HCT116 (cell line): ENCODE measurements at regions not wholly inside any gene's neighbourhood (a gene's known extent, or its start where the extent isn't known, plus 50 kb on each side); places are given as distances from the start of the nearest gene placed in this dataset.

Experiments
- ATAC-seq: fragments of 200-7000 bp; cut with Tn5 transposase; 2 replicates; pipeline ENCODE4 v1.9.1; 2020; ENCODE audit warnings: mild to moderate bottlenecking, moderate library complexity
- BruUV-seq: library from RNA; stranded (reverse); fragments of 400-500 nt; replicated peaks from 2 replicates; lab custom pipeline; 2021; lab: Mats Ljungman, UMichigan
- CTCF ChIA-PET: fragments of 300-600 bp; sonication (Branson Sonifier 250); formaldehyde crosslinking; loops from one replicate; lab custom pipeline; 2021; ENCODE audit warnings: antibody characterized with exemption; lab: Charles Lee
- POLR2A ChIA-PET: fragments of 300-600, 350-600 bp; sonication (Branson Sonifier 250); formaldehyde crosslinking; loops from one replicate; lab custom pipeline; 2021; ENCODE audit warnings: antibody characterized with exemption; lab: Charles Lee
- RAD21 ChIA-PET, 2 experiments: fragments of 300-600 bp; sonication (Branson Sonifier 250); formaldehyde crosslinking; loops; one replicate each; lab custom pipeline; 2023; ENCODE audit warnings: low total read pairs in 2 of 2; ENCODE audit not compliant: uncharacterized antibody in 2 of 2, unreplicated experiment in 2 of 2, low non-redundant PET in 1 of 2; lab: Charles Lee
- DNase-seq: peaks from one replicate; pipeline ENCODE4 v3.0.0-alpha.2; 2010; ENCODE audit warnings: low read depth, low spot score
- H2AFZ ChIP-seq: fragments of 200-600 bp; shearing (Covaris generic), sonication (generic); 2 replicates; pipeline ENCODE4 v1.6.1; 2017; ENCODE audit warnings: low read depth, mixed run types, mixed read lengths, antibody characterized with exemption, low read length; ENCODE audit not compliant: poor library complexity, severe bottlenecking
- H3K27ac ChIP-seq: 2 replicates; pipeline ENCODE4 v1.5.1; 2012; ENCODE audit warnings: low read depth, low read length
- H3K27me3 ChIP-seq: fragments of 200-600 bp; sonication (generic); 2 replicates; pipeline ENCODE4 v1.6.1; 2016; ENCODE audit warnings: mixed run types, low read length, mixed read lengths; ENCODE audit not compliant: insufficient read depth
- H3K36me3 ChIP-seq, 2 experiments: fragments of 200-500 bp in 1 of 2; fragments of 200-600 bp in 1 of 2; sonication (Bioruptor generic) in 1 of 2; sonication (generic) in 1 of 2; 2 replicates each; pipeline versions ENCODE4 v1.5.1 to v1.6.1; 2014 to 2016; ENCODE audit warnings: low read length in 2 of 2, inconsistent platforms in 1 of 2, mixed read lengths in 1 of 2, mixed run types in 1 of 2; ENCODE audit not compliant: insufficient read depth in 2 of 2, control insufficient read depth in 1 of 2
- H3K4me1 ChIP-seq, 2 experiments: fragments of 200-600 bp in 1 of 2; sonication (generic) in 1 of 2; 2 replicates each; pipeline versions ENCODE4 v1.5.1 to v1.6.1; 2012 to 2017; ENCODE audit warnings: low read length in 2 of 2, inconsistent platforms in 1 of 2, mild to moderate bottlenecking in 1 of 2, mixed read lengths in 1 of 2, mixed run types in 1 of 2, moderate library complexity in 1 of 2; ENCODE audit not compliant: insufficient read depth in 2 of 2, control insufficient read depth in 1 of 2
- H3K4me2 ChIP-seq: fragments of 200-600 bp; sonication (generic); 2 replicates; pipeline ENCODE4 v1.6.1; 2017; ENCODE audit warnings: mixed run types, low read length, mixed read lengths
- H3K4me3 ChIP-seq, 2 experiments: fragments of 200-600 bp in 1 of 2; sonication (generic) in 1 of 2; replicated peaks in 1 of 2; 2 replicates each; pipeline ENCODE4 v1.5.1; 2011 to 2016; ENCODE audit warnings: low read length in 2 of 2, control low read depth in 1 of 2, low read depth in 1 of 2, mild to moderate bottlenecking in 1 of 2, mixed read lengths in 1 of 2, mixed run types in 1 of 2
- H3K79me2 ChIP-seq: fragments of 200-600 bp; sonication (generic); 2 replicates; pipeline ENCODE4 v1.6.1; 2017; ENCODE audit warnings: mild to moderate bottlenecking, mixed run types, low read length, moderate library complexity, mixed read lengths; ENCODE audit not compliant: insufficient read depth
- H3K9ac ChIP-seq: fragments of 200-600 bp; sonication (generic); 2 replicates; pipeline ENCODE4 v1.6.1; 2016; ENCODE audit warnings: low read length, mixed read lengths
- H3K9me2 ChIP-seq: fragments of 200-600 bp; sonication (generic), shearing (Covaris generic); 2 replicates; pipeline ENCODE4 v1.6.1; 2017; ENCODE audit warnings: mixed run types, mild to moderate bottlenecking, moderate library complexity; ENCODE audit not compliant: insufficient read depth
- H3K9me3 ChIP-seq, 2 experiments: fragments of 200-500 bp in 1 of 2; fragments of 200-600 bp in 1 of 2; sonication (Bioruptor generic) in 1 of 2; sonication (generic) in 1 of 2; 2 replicates each; pipeline ENCODE4 v1.6.1; 2014 to 2017; ENCODE audit warnings: low read length in 2 of 2, mixed read lengths in 2 of 2, inconsistent platforms in 1 of 2, low read depth in 1 of 2, mild to moderate bottlenecking in 1 of 2, mixed run types in 1 of 2, moderate library complexity in 1 of 2; ENCODE audit not compliant: control insufficient read depth in 1 of 2, insufficient read depth in 1 of 2
- H4K20me1 ChIP-seq: fragments of 200-600 bp; sonication (generic), shearing (Covaris generic); 2 replicates; pipeline ENCODE4 v1.6.1; 2017; ENCODE audit warnings: mixed run types, mild to moderate bottlenecking, moderate library complexity; ENCODE audit not compliant: insufficient read depth
- CBX3 ChIP-seq: IDR thresholded peaks from 2 replicates; pipeline ENCODE4 v1.6.1; 2012; ENCODE audit warnings: low read depth
- CEBPB ChIP-seq: IDR thresholded peaks from 2 replicates; pipeline ENCODE4 v1.6.1; 2012; ENCODE audit warnings: low read depth
- EGR1 ChIP-seq: IDR thresholded peaks from 2 replicates; pipeline ENCODE4 v1.6.1; 2012; ENCODE audit warnings: low read depth
- EZH2 ChIP-seq: fragments of 200-600 bp; sonication (generic); IDR thresholded peaks from 2 replicates; pipeline ENCODE4 v1.6.1; 2017; ENCODE audit warnings: antibody characterized with exemption, mixed run types
- EZH2phosphoT487 ChIP-seq: fragments of 200-600 bp; IDR thresholded peaks from 2 replicates; pipeline ENCODE4 v1.6.1; 2018; ENCODE audit warnings: antibody characterized with exemption, borderline replicate concordance
- FOSL1 ChIP-seq: IDR thresholded peaks from 2 replicates; pipeline ENCODE4 v1.6.1; 2012; ENCODE audit warnings: low read depth
- JUND ChIP-seq: IDR thresholded peaks from 2 replicates; pipeline ENCODE4 v1.6.1; 2012
- POLR2A ChIP-seq: IDR thresholded peaks from 2 replicates; pipeline ENCODE4 v1.7.0; 2011; ENCODE audit warnings: borderline replicate concordance; ENCODE audit not compliant: insufficient read depth, insufficient read length; ENCODE audit errors: extremely low read depth
- POLR2AphosphoS5 ChIP-seq: IDR thresholded peaks from 2 replicates; pipeline ENCODE4 v1.6.1; 2011; ENCODE audit warnings: mild to moderate bottlenecking, low read depth, low read length, moderate library complexity
- RAD21 ChIP-seq: IDR thresholded peaks from 2 replicates; pipeline ENCODE4 v1.6.1; 2012; ENCODE audit warnings: low read depth, mild to moderate bottlenecking
- SIN3A ChIP-seq: IDR thresholded peaks from 2 replicates; pipeline ENCODE4 v1.6.1; 2012; ENCODE audit warnings: low read depth
- SP1 ChIP-seq: IDR thresholded peaks from 2 replicates; pipeline ENCODE4 v1.6.1; 2012; ENCODE audit warnings: low read depth
- SRF ChIP-seq: IDR thresholded peaks from 2 replicates; pipeline ENCODE4 v1.6.1; 2012; ENCODE audit warnings: low read depth
- TCF7L2 ChIP-seq: IDR thresholded peaks from 2 replicates; pipeline ENCODE4 v1.7.0; 2011; ENCODE audit warnings: borderline replicate concordance, inconsistent platforms; ENCODE audit not compliant: insufficient read depth, insufficient read length; ENCODE audit errors: extremely low read depth
- YY1 ChIP-seq: IDR thresholded peaks from 2 replicates; pipeline ENCODE4 v1.6.1; 2011; ENCODE audit warnings: low read length, low read depth, moderate library complexity, mild to moderate bottlenecking; ENCODE audit not compliant: insufficient replicate concordance; ENCODE audit errors: extremely low read depth
- ZFX ChIP-seq: fragments of 450-650 bp; IDR thresholded peaks from 2 replicates; pipeline ENCODE4 v1.6.1; 2017
- ZNF274 ChIP-seq: fragments of 200-500 bp; sonication (Bioruptor generic); IDR thresholded peaks from 2 replicates; pipeline ENCODE4 v1.6.1; 2014; ENCODE audit warnings: mild to moderate bottlenecking, low read depth, low read length, inconsistent platforms
- intact Hi-C: fragments of 100-400 bp; cut with micrococcal nuclease; formaldehyde crosslinking; loops from 2 replicates; pipeline ENCODE4 v1.10.0; 2022
- TF ChIP-seq, protein P1 (sequence below), 3 experiments: fragments of 200-600 bp in 1 of 3; sonication (generic) in 1 of 3; IDR thresholded peaks in 2 of 3; conservative IDR thresholded peaks in 1 of 3; 2 replicates each; pipeline ENCODE4 v1.5.1; 2012 to 2017; ENCODE audit warnings: low read depth in 2 of 3, low read length in 2 of 3, antibody characterized with exemption in 1 of 3, borderline replicate concordance in 1 of 3, control low read depth in 1 of 3, mild to moderate bottlenecking in 1 of 3, mixed read lengths in 1 of 3, mixed run types in 1 of 3, moderate library complexity in 1 of 3; ENCODE audit not compliant: insufficient read depth in 1 of 3
- TF ChIP-seq, protein P2 (sequence below): IDR thresholded peaks from 2 replicates; pipeline ENCODE4 v1.6.1; 2012

DNA sequence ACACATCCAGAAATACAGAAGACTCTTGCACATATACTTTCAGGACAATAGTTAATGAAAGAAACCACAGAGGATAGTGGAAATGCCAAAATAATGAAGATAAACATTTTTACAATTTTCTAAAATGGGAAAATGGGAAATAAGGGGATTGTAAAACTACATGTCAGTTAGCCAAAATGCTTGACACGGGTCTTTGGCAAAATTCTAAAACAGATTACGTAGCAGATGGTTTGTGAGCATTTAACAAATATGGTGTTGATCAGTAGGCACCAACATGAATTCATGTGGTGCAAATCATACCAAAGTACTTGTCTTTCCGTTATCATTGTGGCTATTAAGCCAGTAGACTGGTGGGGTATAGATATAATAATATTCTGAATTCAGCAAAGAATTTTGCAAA lies 348.5 kb upstream of the ROBO1 start:
- ChIA-PET POLR2A (no interaction called here), RAD21 (no interaction called here), CTCF (no interaction called here)
- DNase-seq (no peak), ATAC-seq (no peak)
- Histone ChIP-seq H3K27ac (no peak overlapping the region), H3K4me1 (no peaks in the 10 kb centered on the region; a peak in 1 of 4 replicates), H3K27me3 (no peaks in the 10 kb centered on the region), H2AFZ (no peak overlapping the region), H3K36me3 (no peaks in the 10 kb centered on the region), H3K4me2 (no peak overlapping the region), H3K9ac (no peak overlapping the region), H3K9me3 (peaks cover 7 to 20% of the 10 kb centered on the region in 2 experiments)
- no TSS peak for BruUV-seq
- intact Hi-C loops = no loop called here
- TF ChIP-seq ZNF274 (no peak), RAD21 (no peak), TCF7L2 (no peak), SP1 (no peak), JUND (no peak), EZH2phosphoT487 (no peak), EZH2 (no peak), POLR2A (no peak), ZFX (no peak), SIN3A (no peak), CBX3 (no peak), FOSL1 (no peak), SRF (no peak), POLR2AphosphoS5 (no peak), EGR1 (no peak), YY1 (no peak), CEBPB (no peak)
- TF ChIP-seq, protein P1, sequence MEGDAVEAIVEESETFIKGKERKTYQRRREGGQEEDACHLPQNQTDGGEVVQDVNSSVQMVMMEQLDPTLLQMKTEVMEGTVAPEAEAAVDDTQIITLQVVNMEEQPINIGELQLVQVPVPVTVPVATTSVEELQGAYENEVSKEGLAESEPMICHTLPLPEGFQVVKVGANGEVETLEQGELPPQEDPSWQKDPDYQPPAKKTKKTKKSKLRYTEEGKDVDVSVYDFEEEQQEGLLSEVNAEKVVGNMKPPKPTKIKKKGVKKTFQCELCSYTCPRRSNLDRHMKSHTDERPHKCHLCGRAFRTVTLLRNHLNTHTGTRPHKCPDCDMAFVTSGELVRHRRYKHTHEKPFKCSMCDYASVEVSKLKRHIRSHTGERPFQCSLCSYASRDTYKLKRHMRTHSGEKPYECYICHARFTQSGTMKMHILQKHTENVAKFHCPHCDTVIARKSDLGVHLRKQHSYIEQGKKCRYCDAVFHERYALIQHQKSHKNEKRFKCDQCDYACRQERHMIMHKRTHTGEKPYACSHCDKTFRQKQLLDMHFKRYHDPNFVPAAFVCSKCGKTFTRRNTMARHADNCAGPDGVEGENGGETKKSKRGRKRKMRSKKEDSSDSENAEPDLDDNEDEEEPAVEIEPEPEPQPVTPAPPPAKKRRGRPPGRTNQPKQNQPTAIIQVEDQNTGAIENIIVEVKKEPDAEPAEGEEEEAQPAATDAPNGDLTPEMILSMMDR (IDR thresholded peaks at IDR 0.05 in 2 of 3, conservative IDR thresholded peaks at IDR 0.05 in 1 of 3; ENCODE audit: borderline replicate concordance in 1 of 3, insufficient read depth in 1 of 3, low read depth in 2 of 3, low read length in 2 of 3) = no peak
- TF ChIP-seq, protein P2, sequence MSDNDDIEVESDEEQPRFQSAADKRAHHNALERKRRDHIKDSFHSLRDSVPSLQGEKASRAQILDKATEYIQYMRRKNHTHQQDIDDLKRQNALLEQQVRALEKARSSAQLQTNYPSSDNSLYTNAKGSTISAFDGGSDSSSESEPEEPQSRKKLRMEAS = no peak
- TF ChIP-seq, all 23 proteins: peak for 0
- no peaks in the 10 kb centered on the region for H3K79me2 ChIP-seq
- no peak overlapping the region for H3K4me3 ChIP-seq
- H4K20me1 ChIP-seq = no peaks in the 10 kb centered on the region; the same call in 1 of the 2 replicates
- no peaks in the 10 kb centered on the region for H3K9me2 ChIP-seq
